ENCODE measurements at regions not wholly inside any gene's neighbourhood (a gene's known extent, or its start where the extent isn't known, plus 50 kb on each side); places are given as distances from the start of the nearest gene placed in this dataset.

DNA sequence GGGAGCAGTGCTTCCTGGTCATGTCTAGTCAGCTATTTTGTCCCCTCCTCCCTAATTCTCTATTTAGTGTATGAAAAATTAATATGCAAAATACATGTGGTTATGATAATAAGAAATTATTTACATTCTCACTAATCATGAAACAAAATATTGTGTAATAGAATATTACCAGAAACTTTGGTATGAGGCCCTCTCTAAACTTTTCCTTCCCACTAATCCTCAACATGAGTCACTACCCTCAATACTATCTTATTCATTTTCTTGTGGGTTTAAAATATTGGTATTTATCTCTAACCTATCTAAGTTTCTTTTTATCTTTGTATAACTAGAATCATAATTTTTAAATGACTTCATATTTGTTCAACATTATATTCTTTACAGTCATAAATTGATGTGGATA is 545.9 kb upstream of the PTPRD start:
- Histone ChIP-seq H3K9me3 (ENCODE audit: control insufficient read depth, insufficient read depth, low read depth, low read length) (no peaks in the 10 kb centered on the region), H3K4me3 (ENCODE audit: low read depth in 2 of 2, low read length in 2 of 2) (no peak overlapping the region), H3K27me3 (ENCODE audit: control insufficient read depth, insufficient read depth, low read length) (no peaks in the 10 kb centered on the region), H3K36me3 (ENCODE audit: control insufficient read depth, insufficient read depth, low read length) (no peaks in the 10 kb centered on the region), H3K27ac (ENCODE audit: low read length) (no peak overlapping the region), H3K4me1 (ENCODE audit: control insufficient read depth, insufficient read depth, low read length) (no peaks in the 10 kb centered on the region)
- no peak for DNase-seq (ENCODE audit: low read depth, low spot score)
- TF ChIP-seq SIN3A (IDR thresholded peaks at IDR 0.05; ENCODE audit: borderline replicate concordance, insufficient read depth, low read depth, low read length) (no peak), POLR2AphosphoS5 (IDR thresholded peaks at IDR 0.05; ENCODE audit: low read depth, low read length) (no peak), TCF7L2 (IDR thresholded peaks at IDR 0.05; ENCODE audit: low read depth, low read length) (no peak)
- TF ChIP-seq, protein P1, sequence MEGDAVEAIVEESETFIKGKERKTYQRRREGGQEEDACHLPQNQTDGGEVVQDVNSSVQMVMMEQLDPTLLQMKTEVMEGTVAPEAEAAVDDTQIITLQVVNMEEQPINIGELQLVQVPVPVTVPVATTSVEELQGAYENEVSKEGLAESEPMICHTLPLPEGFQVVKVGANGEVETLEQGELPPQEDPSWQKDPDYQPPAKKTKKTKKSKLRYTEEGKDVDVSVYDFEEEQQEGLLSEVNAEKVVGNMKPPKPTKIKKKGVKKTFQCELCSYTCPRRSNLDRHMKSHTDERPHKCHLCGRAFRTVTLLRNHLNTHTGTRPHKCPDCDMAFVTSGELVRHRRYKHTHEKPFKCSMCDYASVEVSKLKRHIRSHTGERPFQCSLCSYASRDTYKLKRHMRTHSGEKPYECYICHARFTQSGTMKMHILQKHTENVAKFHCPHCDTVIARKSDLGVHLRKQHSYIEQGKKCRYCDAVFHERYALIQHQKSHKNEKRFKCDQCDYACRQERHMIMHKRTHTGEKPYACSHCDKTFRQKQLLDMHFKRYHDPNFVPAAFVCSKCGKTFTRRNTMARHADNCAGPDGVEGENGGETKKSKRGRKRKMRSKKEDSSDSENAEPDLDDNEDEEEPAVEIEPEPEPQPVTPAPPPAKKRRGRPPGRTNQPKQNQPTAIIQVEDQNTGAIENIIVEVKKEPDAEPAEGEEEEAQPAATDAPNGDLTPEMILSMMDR (IDR thresholded peaks at IDR 0.05), result no peak
- TF ChIP-seq, protein P2, sequence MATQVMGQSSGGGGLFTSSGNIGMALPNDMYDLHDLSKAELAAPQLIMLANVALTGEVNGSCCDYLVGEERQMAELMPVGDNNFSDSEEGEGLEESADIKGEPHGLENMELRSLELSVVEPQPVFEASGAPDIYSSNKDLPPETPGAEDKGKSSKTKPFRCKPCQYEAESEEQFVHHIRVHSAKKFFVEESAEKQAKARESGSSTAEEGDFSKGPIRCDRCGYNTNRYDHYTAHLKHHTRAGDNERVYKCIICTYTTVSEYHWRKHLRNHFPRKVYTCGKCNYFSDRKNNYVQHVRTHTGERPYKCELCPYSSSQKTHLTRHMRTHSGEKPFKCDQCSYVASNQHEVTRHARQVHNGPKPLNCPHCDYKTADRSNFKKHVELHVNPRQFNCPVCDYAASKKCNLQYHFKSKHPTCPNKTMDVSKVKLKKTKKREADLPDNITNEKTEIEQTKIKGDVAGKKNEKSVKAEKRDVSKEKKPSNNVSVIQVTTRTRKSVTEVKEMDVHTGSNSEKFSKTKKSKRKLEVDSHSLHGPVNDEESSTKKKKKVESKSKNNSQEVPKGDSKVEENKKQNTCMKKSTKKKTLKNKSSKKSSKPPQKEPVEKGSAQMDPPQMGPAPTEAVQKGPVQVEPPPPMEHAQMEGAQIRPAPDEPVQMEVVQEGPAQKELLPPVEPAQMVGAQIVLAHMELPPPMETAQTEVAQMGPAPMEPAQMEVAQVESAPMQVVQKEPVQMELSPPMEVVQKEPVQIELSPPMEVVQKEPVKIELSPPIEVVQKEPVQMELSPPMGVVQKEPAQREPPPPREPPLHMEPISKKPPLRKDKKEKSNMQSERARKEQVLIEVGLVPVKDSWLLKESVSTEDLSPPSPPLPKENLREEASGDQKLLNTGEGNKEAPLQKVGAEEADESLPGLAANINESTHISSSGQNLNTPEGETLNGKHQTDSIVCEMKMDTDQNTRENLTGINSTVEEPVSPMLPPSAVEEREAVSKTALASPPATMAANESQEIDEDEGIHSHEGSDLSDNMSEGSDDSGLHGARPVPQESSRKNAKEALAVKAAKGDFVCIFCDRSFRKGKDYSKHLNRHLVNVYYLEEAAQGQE (IDR thresholded peaks at IDR 0.05; ENCODE audit: insufficient read depth in 1 of 2, low read depth in 2 of 2, low read length in 1 of 2), result no peak
- in situ Hi-C loops (cut with HindIII; ENCODE audit: low pct_unique_long_range_greater_than_20kb, low sequenced_read_pairs) (no loop called here), intact Hi-C loops (cut with micrococcal nuclease; ENCODE audit: unreplicated experiment) (no loop called here)
- BruUV-seq (replicated peaks), result no TSS peak
- ATAC-seq, result no peak
- ChIA-PET POLR2A (no interaction called here), CTCF (no interaction called here)

DNA sequence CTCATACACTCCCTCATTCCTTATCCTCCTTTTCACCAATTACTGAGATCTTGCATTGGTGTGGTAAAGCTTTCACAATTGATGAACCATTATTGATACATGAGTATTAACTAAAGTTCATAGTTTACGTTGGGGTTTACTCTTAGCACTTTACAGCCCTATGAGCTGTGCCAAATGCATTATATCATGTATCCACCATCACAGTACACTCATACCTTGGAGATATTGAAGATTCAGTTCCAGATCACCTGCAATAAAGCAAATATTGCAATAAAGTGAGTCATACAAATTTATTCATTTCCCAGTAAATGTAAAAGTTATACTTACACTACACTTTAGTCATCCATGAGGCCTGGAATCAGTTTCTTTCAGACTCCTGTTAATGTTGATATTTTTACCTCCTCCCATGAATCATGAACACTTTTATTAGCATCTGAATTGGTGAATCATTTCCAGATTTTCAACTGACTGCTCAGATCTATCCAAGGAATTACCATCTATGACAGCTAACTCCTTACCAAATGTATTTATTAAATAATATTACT is 546.6 kb upstream of the PTPRD start:
- no TSS peak for BruUV-seq (replicated peaks)

More for the DNA sequence above, 546.6 kb upstream of the PTPRD start:
- DNase-seq (ENCODE audit: low read depth, low spot score) (no peak), ATAC-seq (no peak)
- no peaks in the 10 kb centered on the region for H3K27me3 ChIP-seq (ENCODE audit: control insufficient read depth, insufficient read depth, low read length)
- no peaks in the 10 kb centered on the region for H3K4me1 ChIP-seq (ENCODE audit: control insufficient read depth, insufficient read depth, low read length)
- no peak overlapping the region for H3K27ac ChIP-seq (ENCODE audit: low read length)
- CTCF ChIA-PET, result no interaction called here
- POLR2A ChIA-PET, result no interaction called here
- H3K36me3 ChIP-seq (ENCODE audit: control insufficient read depth, insufficient read depth, low read length), result no peaks in the 10 kb centered on the region
- in situ Hi-C loops (cut with HindIII; ENCODE audit: low pct_unique_long_range_greater_than_20kb, low sequenced_read_pairs) (no loop called here), intact Hi-C loops (cut with micrococcal nuclease; ENCODE audit: unreplicated experiment) (no loop called here)
- TF ChIP-seq SIN3A (IDR thresholded peaks at IDR 0.05; ENCODE audit: borderline replicate concordance, insufficient read depth, low read depth, low read length) (no peak), POLR2AphosphoS5 (IDR thresholded peaks at IDR 0.05; ENCODE audit: low read depth, low read length) (no peak), TCF7L2 (IDR thresholded peaks at IDR 0.05; ENCODE audit: low read depth, low read length) (no peak)
- TF ChIP-seq, protein P2 (IDR thresholded peaks at IDR 0.05; ENCODE audit: insufficient read depth in 1 of 2, low read depth in 2 of 2, low read length in 1 of 2), result no peak
- TF ChIP-seq, protein P1 (IDR thresholded peaks at IDR 0.05), result no peak
- no peaks in the 10 kb centered on the region for H3K9me3 ChIP-seq (ENCODE audit: control insufficient read depth, insufficient read depth, low read depth, low read length)
- no peak overlapping the region for H3K4me3 ChIP-seq (ENCODE audit: low read depth in 2 of 2, low read length in 2 of 2)

Data from Panc1 (cell line).